GM12878 (cell line): ENCODE measurements at regions not wholly inside any gene's neighbourhood (a gene's known extent, or its start where the extent isn't known, plus 50 kb on each side); places are given as distances from the start of the nearest gene placed in this dataset.

Experiments used
- ATAC-seq: fragments of 200-7000 bp; cut with Tn5 transposase; 3 replicates; pipeline ENCODE4 v1.9.1; 2020; ENCODE audit warnings: mild to moderate bottlenecking, moderate library complexity
- BruUV-seq: library from RNA; stranded (reverse); fragments of 400-500 nt; replicated peaks from 2 replicates; lab custom pipeline; 2021; lab: Mats Ljungman, UMichigan
- CTCF ChIA-PET: fragments of 300-600 bp; sonication (Branson Sonifier 250); formaldehyde crosslinking; extraction: SDS; loops from one replicate; lab custom pipeline; 2021; ENCODE audit warnings: inconsistent platforms; lab: Yijun Ruan, JAX
- POLR2A ChIA-PET: fragments of 350-600 bp; formaldehyde crosslinking; extraction: SDS; loops from one replicate; lab custom pipeline; 2021; ENCODE audit warnings: inconsistent platforms; lab: Charles Lee
- RAD21 ChIA-PET: fragments of 300-600 bp; sonication (Branson Sonifier 250); formaldehyde crosslinking; loops from one replicate; lab custom pipeline; 2023; ENCODE audit warnings: antibody characterized with exemption; ENCODE audit not compliant: unreplicated experiment; lab: Charles Lee
- SMC1A ChIA-PET: fragments of 300-600 bp; sonication (Branson Sonifier 250); formaldehyde crosslinking; loops from one replicate; lab custom pipeline; 2023; ENCODE audit not compliant: unreplicated experiment, uncharacterized antibody; lab: Charles Lee
- DNase-seq: peaks from one replicate; pipeline ENCODE4 v3.0.0-alpha.2; 2011; ENCODE audit warnings: low read depth, low spot score
- FAIRE-seq: peaks from 3 replicates; lab custom pipeline; 2011; peaks lifted over from hg19 to GRCh38; lab: Jason Lieb, UNC
- H2AFZ ChIP-seq: 2 replicates; pipeline ENCODE4 v1.6.0; 2011; ENCODE audit warnings: low read depth, low read length, control low read depth; ENCODE audit not compliant: control insufficient read depth
- H3K27ac ChIP-seq: 2 replicates; pipeline ENCODE4 v1.5.1; 2011; ENCODE audit warnings: control low read depth; ENCODE audit not compliant: control insufficient read depth, insufficient read depth
- H3K27me3 ChIP-seq, 2 experiments: replicated peaks in 1 of 2; 2 replicates each; pipeline versions ENCODE4 v1.6.0 to v1.6.1; 2011; ENCODE audit warnings: low read length in 1 of 2; ENCODE audit not compliant: control insufficient read depth in 2 of 2, insufficient read depth in 2 of 2
- H3K36me3 ChIP-seq, 2 experiments: 2 replicates each; pipeline ENCODE4 v1.5.1; 2011; ENCODE audit warnings: low read length in 1 of 2; ENCODE audit not compliant: control insufficient read depth in 2 of 2, insufficient read depth in 2 of 2
- H3K4me1 ChIP-seq: 2 replicates; pipeline ENCODE4 v1.6.1; 2011; ENCODE audit warnings: mild to moderate bottlenecking, low read length, moderate library complexity, mixed read lengths; ENCODE audit not compliant: control insufficient read depth, insufficient read depth
- H3K4me2 ChIP-seq: 2 replicates; pipeline ENCODE4 v1.6.0; 2011; ENCODE audit warnings: control low read depth; ENCODE audit not compliant: control insufficient read depth, insufficient read depth
- H3K4me3 ChIP-seq: fragments of 200-600 bp; sonication (generic); 2 replicates; pipeline ENCODE4 v1.5.1; 2016
- H3K79me2 ChIP-seq: 2 replicates; pipeline ENCODE4 v1.6.0; 2011; ENCODE audit warnings: low read length; ENCODE audit not compliant: control insufficient read depth, insufficient read depth
- H3K9ac ChIP-seq: 2 replicates; pipeline ENCODE4 v1.8.0; 2011; ENCODE audit warnings: low read length, control low read depth, mixed read lengths; ENCODE audit not compliant: control insufficient read depth, insufficient read depth
- H3K9me3 ChIP-seq: replicated peaks from 3 replicates; pipeline ENCODE4 v1.5.1; 2011; ENCODE audit warnings: mild to moderate bottlenecking, low read length; ENCODE audit not compliant: control insufficient read depth, insufficient read depth
- H4K20me1 ChIP-seq: 2 replicates; pipeline ENCODE4 v1.6.0; 2011; ENCODE audit not compliant: control insufficient read depth, insufficient read depth
- HDGF ChIP-seq: fragments of 450-650 bp; IDR thresholded peaks from 2 replicates; pipeline ENCODE4 v1.6.1; 2016; ENCODE audit warnings: antibody characterized with exemption
- NR2F1 ChIP-seq: fragments of 450-650 bp; conservative IDR thresholded peaks from 2 replicates; pipeline ENCODE4 v1.6.1; 2017; ENCODE audit warnings: mild to moderate bottlenecking
- RFX5 ChIP-seq: IDR thresholded peaks from 2 replicates; pipeline ENCODE4 v1.6.1; 2011; ENCODE audit warnings: low read depth, low read length, improper control_type of control experiment
- ZBED1 ChIP-seq: IDR thresholded peaks from 2 replicates; pipeline ENCODE4 v1.6.1; 2016; ENCODE audit warnings: borderline replicate concordance
- ZNF274 ChIP-seq: IDR thresholded peaks from one replicate; pipeline ENCODE4 v1.8.0; 2011; ENCODE audit not compliant: insufficient read length, insufficient read depth
- WGBS: methylation state at CpG from one replicate; pipeline ENCODE4 v1.1.6; 2016; ENCODE audit warnings: low lambda C conversion rate; ENCODE audit not compliant: insufficient replicate concordance, insufficient coverage; ENCODE audit errors: missing lambda C conversion rate; 5-methylcytosine and 5-hydroxymethylcytosine counted together
- in situ Hi-C: fragments of 300-500 bp; cut with MboI; formaldehyde crosslinking; loops from 9 replicates; pipeline ENCODE4 v1.14.3; 2018; ENCODE audit warnings: mixed read lengths
- intact Hi-C: fragments of 100-400 bp; cut with micrococcal nuclease; formaldehyde crosslinking; loops from one replicate; pipeline ENCODE4 v1.14.2; 2022; ENCODE audit not compliant: unreplicated experiment
- TF ChIP-seq, protein P1 (sequence below): fragments of 450-650 bp; IDR thresholded peaks from 2 replicates; pipeline ENCODE4 v1.6.1; 2016; ENCODE audit warnings: mild to moderate bottlenecking
- TF ChIP-seq, protein P2 (sequence below): fragments of 150-350 bp; IDR thresholded peaks from 2 replicates; pipeline ENCODE4 v1.6.1; 2016; ENCODE audit warnings: low read depth, low read length

DNA sequence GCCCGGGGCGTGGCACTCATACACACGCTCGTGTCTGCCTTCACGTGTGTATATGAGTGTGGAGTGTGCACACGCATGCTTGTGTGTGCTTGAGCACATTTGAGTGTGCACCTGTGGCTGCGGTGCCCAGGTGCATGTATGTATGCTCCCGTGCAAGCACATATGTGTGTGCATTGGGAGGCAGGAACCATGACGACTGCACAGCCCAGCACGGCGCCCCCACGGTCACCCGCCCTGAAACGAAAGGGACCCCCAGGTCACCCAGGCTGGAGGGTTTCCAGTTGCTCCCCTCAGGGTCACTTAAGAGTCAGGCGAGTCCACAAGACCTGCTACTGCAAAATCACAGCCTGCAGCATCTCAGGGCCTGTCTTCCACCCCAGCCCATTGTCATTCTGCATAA, 94.7 kb downstream of the YTHDF1 start:
- in situ Hi-C loops (no loop called here), intact Hi-C loops (no loop called here)
- WGBS: 27% methylated on average over 15 of the region's 15 CpGs
- RAD21 ChIA-PET: no interaction called here
- TF ChIP-seq, protein P1, sequence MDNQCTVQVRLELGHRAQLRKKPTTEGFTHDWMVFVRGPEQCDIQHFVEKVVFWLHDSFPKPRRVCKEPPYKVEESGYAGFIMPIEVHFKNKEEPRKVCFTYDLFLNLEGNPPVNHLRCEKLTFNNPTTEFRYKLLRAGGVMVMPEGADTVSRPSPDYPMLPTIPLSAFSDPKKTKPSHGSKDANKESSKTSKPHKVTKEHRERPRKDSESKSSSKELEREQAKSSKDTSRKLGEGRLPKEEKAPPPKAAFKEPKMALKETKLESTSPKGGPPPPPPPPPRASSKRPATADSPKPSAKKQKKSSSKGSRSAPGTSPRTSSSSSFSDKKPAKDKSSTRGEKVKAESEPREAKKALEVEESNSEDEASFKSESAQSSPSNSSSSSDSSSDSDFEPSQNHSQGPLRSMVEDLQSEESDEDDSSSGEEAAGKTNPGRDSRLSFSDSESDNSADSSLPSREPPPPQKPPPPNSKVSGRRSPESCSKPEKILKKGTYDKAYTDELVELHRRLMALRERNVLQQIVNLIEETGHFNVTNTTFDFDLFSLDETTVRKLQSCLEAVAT: no peak
- TF ChIP-seq ZNF274 (no peak), RFX5 (no peak), HDGF (no peak), NR2F1 (no peak), ZBED1 (no peak)
- TF ChIP-seq, protein P2, sequence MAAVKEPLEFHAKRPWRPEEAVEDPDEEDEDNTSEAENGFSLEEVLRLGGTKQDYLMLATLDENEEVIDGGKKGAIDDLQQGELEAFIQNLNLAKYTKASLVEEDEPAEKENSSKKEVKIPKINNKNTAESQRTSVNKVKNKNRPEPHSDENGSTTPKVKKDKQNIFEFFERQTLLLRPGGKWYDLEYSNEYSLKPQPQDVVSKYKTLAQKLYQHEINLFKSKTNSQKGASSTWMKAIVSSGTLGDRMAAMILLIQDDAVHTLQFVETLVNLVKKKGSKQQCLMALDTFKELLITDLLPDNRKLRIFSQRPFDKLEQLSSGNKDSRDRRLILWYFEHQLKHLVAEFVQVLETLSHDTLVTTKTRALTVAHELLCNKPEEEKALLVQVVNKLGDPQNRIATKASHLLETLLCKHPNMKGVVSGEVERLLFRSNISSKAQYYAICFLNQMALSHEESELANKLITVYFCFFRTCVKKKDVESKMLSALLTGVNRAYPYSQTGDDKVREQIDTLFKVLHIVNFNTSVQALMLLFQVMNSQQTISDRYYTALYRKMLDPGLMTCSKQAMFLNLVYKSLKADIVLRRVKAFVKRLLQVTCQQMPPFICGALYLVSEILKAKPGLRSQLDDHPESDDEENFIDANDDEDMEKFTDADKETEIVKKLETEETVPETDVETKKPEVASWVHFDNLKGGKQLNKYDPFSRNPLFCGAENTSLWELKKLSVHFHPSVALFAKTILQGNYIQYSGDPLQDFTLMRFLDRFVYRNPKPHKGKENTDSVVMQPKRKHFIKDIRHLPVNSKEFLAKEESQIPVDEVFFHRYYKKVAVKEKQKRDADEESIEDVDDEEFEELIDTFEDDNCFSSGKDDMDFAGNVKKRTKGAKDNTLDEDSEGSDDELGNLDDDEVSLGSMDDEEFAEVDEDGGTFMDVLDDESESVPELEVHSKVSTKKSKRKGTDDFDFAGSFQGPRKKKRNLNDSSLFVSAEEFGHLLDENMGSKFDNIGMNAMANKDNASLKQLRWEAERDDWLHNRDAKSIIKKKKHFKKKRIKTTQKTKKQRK: no peak
- H3K4me2 ChIP-seq: no peak overlapping the region
- peaks cover 0 to 3% of the 10 kb centered on the region in 2 experiments; a peak in 1 of 4 replicates for H3K27me3 ChIP-seq
- DNase-seq: no peak
- FAIRE-seq: no peak
- POLR2A ChIA-PET: no interaction called here
- H3K9me3 ChIP-seq: no peaks in the 10 kb centered on the region
- H3K9ac ChIP-seq: no peak overlapping the region
- no peak overlapping the region for H3K4me3 ChIP-seq
- no peaks in the 10 kb centered on the region for H3K79me2 ChIP-seq
- H4K20me1 ChIP-seq: no peaks in the 10 kb centered on the region
- H3K36me3 ChIP-seq: no peaks in the 10 kb centered on the region
- ATAC-seq: no peak
- no peaks in the 10 kb centered on the region for H3K4me1 ChIP-seq
- H3K27ac ChIP-seq: no peak overlapping the region
- BruUV-seq: no TSS peak
- no peak overlapping the region for H2AFZ ChIP-seq
- CTCF ChIA-PET: no interaction called here
- SMC1A ChIA-PET: no interaction called here
